ENCODE measurements at regions not wholly inside any gene's neighbourhood (a gene's known extent, or its start where the extent isn't known, plus 50 kb on each side); places are given as distances from the start of the nearest gene placed in this dataset.

- DNase-seq (ENCODE audit: extremely low read depth in 1 of 4, low spot score in 3 of 4) (no peak), ATAC-seq (no peak), FAIRE-seq (no peak)
- H3K36me3 ChIP-seq (ENCODE audit: control insufficient read depth, insufficient read depth, low read length): no peaks in the 10 kb centered on the region
- no peak overlapping the region for H2AFZ ChIP-seq (ENCODE audit: low read depth, low read length)
- no peak overlapping the region for H3K27ac ChIP-seq (ENCODE audit: extremely low read depth, low read depth, low read length)
- H3K4me2 ChIP-seq (ENCODE audit: insufficient read depth, low read length): no peak overlapping the region
- no peaks in the 10 kb centered on the region for H3K27me3 ChIP-seq (ENCODE audit: control insufficient read depth in 2 of 2, insufficient read depth in 2 of 2, low read length in 2 of 2)
- intact Hi-C loops (cut with micrococcal nuclease): no loop called here
- H3K4me3 ChIP-seq: no peak overlapping the region
- H4K20me1 ChIP-seq (replicated peaks; ENCODE audit: control insufficient read depth, insufficient read depth, low read length): no peaks in the 10 kb centered on the region
- ChIA-PET POLR2A (no interaction called here), CTCF (ENCODE audit: low intra/inter-chr PET ratio) (no interaction called here)
- no peaks in the 10 kb centered on the region for H3K79me2 ChIP-seq (ENCODE audit: control insufficient read depth, insufficient read depth, low read length)
- no peak overlapping the region for H3K9ac ChIP-seq (ENCODE audit: insufficient read depth in 1 of 2, low read depth in 2 of 2, low read length in 2 of 2)
- no peaks in the 10 kb centered on the region for H3K9me1 ChIP-seq (ENCODE audit: control insufficient read depth, insufficient read depth, low read length)
- no peaks in the 10 kb centered on the region; the same call in 1 of the 2 replicates for H3K9me3 ChIP-seq (replicated peaks; ENCODE audit: control insufficient read depth, insufficient read depth, low read depth, low read length)
- H3K4me1 ChIP-seq (replicated peaks in 1 of 2; ENCODE audit: control insufficient read depth in 2 of 2, insufficient read depth in 2 of 2, low read length in 2 of 2): no peaks in the 10 kb centered on the region
- in situ Hi-C loops (cut with MboI): no loop called here
- BruUV-seq (replicated peaks): no TSS peak
- WGBS (ENCODE audit: insufficient coverage, low coverage, missing lambda C conversion rate): 0% methylated on average over 3 of the region's 3 CpGs
- no peak for TF ChIP-seq ZBTB17 (CRISPR knock-in tag; IDR thresholded peaks at IDR 0.05)
- TF ChIP-seq ZNF140 (CRISPR knock-in tag; IDR thresholded peaks at IDR 0.05): no peak
- no peak for TF ChIP-seq NEUROD1 (IDR thresholded peaks at IDR 0.05; ENCODE audit: borderline replicate concordance, low read depth, low read length, partially characterized antibody)
- no peak for TF ChIP-seq TCFL5 (CRISPR knock-in tag; conservative IDR thresholded peaks at IDR 0.05)
- no peak for TF ChIP-seq HES1 (IDR thresholded peaks at IDR 0.05; ENCODE audit: low read depth)
- no peak for TF ChIP-seq BRF1 (IDR thresholded peaks at IDR 0.05; ENCODE audit: borderline replicate concordance, extremely low read depth, insufficient read length)
- no peak for TF ChIP-seq MAZ (CRISPR knock-in tag; conservative IDR thresholded peaks at IDR 0.05 in 1 of 2, IDR thresholded peaks at IDR 0.05 in 1 of 2)
- TF ChIP-seq FOXM1 (IDR thresholded peaks at IDR 0.05; ENCODE audit: low read depth): no peak
- TF ChIP-seq FOXM1 (CRISPR knock-in tag; IDR thresholded peaks at IDR 0.05; ENCODE audit: low read depth): no peak
- no peak for TF ChIP-seq ZHX1 (conservative IDR thresholded peaks at IDR 0.05; ENCODE audit: low read length)
- TF ChIP-seq ZC3H11A (IDR thresholded peaks at IDR 0.05; ENCODE audit: low read depth, low read length): no peak
- TF ChIP-seq USF1 (CRISPR knock-in tag; IDR thresholded peaks at IDR 0.05): no peak
- TF ChIP-seq ZNF507 (tag; conservative IDR thresholded peaks at IDR 0.05): no peak
- no peak for TF ChIP-seq DEAF1 (CRISPR knock-in tag; IDR thresholded peaks at IDR 0.05)
- TF ChIP-seq TAF9B (IDR thresholded peaks at IDR 0.05; ENCODE audit: partially characterized antibody): no peak
- TF ChIP-seq FOSL1 (tag; conservative IDR thresholded peaks at IDR 0.05): no peak
- TF ChIP-seq HMBOX1 (IDR thresholded peaks at IDR 0.05): no peak
These were observed 956.9 kb upstream of the ZNF722 start for GRCh38 chr7:63041786-63042185.
